Adrenal gland (tissue), 5 donors: ENCODE measurements at regions not wholly inside any gene's neighbourhood (a gene's known extent, or its start where the extent isn't known, plus 50 kb on each side); places are given as distances from the start of the nearest gene placed in this dataset.

Experiments used
- POLR2A ChIP-seq, 2 donors: fragments of 450-650 bp; IDR thresholded peaks; one replicate each; pipeline ENCODE4 v1.6.1; 2017; ENCODE audit warnings: antibody characterized with exemption in 2 of 2, mild to moderate bottlenecking in 2 of 2, moderate library complexity in 1 of 2
- TF ChIP-seq, protein P1 (sequence below), 6 experiments: fragments of 450-650 bp in 4 of 6; fragments of 200-600 bp in 2 of 6; sonication (generic) in 1 of 6; IDR thresholded peaks; 1 replicate in 5 of 6; 2 replicates in 1 of 6; pipeline versions ENCODE4 v1.5.1 to v1.8.0; 2016 to 2021; ENCODE audit warnings: antibody characterized with exemption in 6 of 6, mild to moderate bottlenecking in 2 of 6, moderate library complexity in 1 of 6
- donor health status: DM: no; HTN: no; CAD: no.

DNA sequence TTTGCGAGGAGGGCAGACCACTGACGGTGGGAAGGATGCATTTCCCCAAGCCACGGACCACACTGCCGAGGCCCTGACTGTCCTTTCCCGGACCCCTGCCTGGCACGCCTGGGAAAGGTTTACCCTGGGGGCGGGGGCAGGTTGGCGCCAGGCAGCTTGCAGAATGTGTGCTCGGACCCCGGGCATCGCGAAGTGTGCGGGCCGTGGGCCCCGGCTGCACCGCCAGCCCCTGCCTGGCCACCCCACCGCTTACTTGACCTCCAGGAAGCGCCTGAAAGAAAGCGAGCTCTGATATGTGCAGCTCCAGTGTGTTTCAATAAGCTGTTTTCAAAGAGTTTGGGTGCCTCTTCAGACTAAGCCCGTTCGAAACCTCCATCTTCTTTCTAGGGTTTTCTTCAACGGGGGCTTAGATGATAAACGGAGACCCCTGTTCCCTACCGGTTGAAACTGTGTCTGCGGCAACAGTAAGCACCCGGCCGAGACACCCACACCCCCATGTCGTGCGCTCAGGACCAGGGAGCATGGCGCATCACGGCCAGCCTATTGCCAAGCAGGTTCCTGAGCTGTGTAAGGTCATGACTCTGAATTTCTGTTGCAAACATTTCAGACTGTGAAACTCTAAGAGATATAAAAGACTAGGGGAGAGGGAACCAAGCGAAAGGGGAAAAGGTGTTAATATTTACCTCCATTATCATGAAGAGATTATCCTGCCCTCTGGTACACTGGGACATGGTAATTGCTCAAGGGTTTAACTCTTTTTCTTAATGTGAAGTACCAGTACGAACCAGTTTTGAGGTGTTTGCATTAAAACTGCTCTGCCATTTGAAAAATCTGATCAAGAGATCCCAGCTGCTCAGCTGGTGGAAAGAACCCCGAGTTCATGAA, 231.2 kb upstream of the FOXQ1 start:
- TF ChIP-seq, protein P1, sequence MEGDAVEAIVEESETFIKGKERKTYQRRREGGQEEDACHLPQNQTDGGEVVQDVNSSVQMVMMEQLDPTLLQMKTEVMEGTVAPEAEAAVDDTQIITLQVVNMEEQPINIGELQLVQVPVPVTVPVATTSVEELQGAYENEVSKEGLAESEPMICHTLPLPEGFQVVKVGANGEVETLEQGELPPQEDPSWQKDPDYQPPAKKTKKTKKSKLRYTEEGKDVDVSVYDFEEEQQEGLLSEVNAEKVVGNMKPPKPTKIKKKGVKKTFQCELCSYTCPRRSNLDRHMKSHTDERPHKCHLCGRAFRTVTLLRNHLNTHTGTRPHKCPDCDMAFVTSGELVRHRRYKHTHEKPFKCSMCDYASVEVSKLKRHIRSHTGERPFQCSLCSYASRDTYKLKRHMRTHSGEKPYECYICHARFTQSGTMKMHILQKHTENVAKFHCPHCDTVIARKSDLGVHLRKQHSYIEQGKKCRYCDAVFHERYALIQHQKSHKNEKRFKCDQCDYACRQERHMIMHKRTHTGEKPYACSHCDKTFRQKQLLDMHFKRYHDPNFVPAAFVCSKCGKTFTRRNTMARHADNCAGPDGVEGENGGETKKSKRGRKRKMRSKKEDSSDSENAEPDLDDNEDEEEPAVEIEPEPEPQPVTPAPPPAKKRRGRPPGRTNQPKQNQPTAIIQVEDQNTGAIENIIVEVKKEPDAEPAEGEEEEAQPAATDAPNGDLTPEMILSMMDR (IDR thresholded peaks at IDR 0.05): no peak
- TF ChIP-seq POLR2A (IDR thresholded peaks at IDR 0.05): no peak
